ENCODE measurements at regions not wholly inside any gene's neighbourhood (a gene's known extent, or its start where the extent isn't known, plus 50 kb on each side); places are given as distances from the start of the nearest gene placed in this dataset.

DNA sequence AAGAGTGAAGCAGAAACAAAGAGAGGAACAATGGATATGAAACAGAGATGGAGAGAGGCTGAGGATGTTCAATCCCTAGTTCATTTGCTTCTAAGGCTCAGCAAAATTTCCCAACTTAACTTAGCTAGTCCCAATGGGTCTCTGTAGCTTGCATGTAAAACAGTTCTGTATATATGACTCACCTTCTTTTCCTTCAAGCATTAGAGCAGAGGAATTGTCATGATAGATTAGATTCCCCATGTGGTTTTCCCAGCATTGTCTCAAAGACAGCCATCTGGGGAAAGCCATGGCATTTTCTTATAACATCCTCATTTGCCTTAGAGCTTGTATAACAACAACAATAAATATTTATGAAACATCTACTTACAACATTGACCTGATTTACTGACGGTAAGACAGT, 93.9 kb upstream of the GATB start:
- H3K27ac ChIP-seq (ENCODE audit: low read depth, low read length, poor library complexity, severe bottlenecking), result no peak overlapping the region
- no peak for DNase-seq (ENCODE audit: low spot score)
- H3K9me3 ChIP-seq (ENCODE audit: low read length), result no peaks in the 10 kb centered on the region
- intact Hi-C loops (cut with micrococcal nuclease; ENCODE audit: unreplicated experiment), result no loop called here
- H3K79me2 ChIP-seq (ENCODE audit: insufficient read depth, low read depth, low read length), result no peaks in the 10 kb centered on the region
- ChIA-PET CTCF (ENCODE audit: unreplicated experiment) (no interaction called here), POLR2A (interaction anchor here (0.6 kb wide), 1 partner anchor 53 kb away, joined by 3 read pairs; no protein-coding TSS in a partner anchor)
- no peaks in the 10 kb centered on the region for H3K9me2 ChIP-seq (ENCODE audit: insufficient read depth, low read length)
- no TSS peak for BruUV-seq (replicated peaks)
- no peaks in the 10 kb centered on the region for H4K20me1 ChIP-seq (ENCODE audit: insufficient read depth, low read length)
- TF ChIP-seq EZH2phosphoT487 (IDR thresholded peaks at IDR 0.05; ENCODE audit: borderline replicate concordance, low read depth, low read length), result no peak
- TF ChIP-seq, protein P1, sequence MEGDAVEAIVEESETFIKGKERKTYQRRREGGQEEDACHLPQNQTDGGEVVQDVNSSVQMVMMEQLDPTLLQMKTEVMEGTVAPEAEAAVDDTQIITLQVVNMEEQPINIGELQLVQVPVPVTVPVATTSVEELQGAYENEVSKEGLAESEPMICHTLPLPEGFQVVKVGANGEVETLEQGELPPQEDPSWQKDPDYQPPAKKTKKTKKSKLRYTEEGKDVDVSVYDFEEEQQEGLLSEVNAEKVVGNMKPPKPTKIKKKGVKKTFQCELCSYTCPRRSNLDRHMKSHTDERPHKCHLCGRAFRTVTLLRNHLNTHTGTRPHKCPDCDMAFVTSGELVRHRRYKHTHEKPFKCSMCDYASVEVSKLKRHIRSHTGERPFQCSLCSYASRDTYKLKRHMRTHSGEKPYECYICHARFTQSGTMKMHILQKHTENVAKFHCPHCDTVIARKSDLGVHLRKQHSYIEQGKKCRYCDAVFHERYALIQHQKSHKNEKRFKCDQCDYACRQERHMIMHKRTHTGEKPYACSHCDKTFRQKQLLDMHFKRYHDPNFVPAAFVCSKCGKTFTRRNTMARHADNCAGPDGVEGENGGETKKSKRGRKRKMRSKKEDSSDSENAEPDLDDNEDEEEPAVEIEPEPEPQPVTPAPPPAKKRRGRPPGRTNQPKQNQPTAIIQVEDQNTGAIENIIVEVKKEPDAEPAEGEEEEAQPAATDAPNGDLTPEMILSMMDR (conservative IDR thresholded peaks at IDR 0.05; ENCODE audit: low read length), result no peak
- H3K4me2 ChIP-seq (ENCODE audit: low read length), result no peak overlapping the region
- no peaks in the 10 kb centered on the region for H3K36me3 ChIP-seq (ENCODE audit: insufficient read depth, low read length)
- H3K4me3 ChIP-seq (ENCODE audit: low read depth, low read length, poor library complexity, severe bottlenecking), result no peak overlapping the region
- no peaks in the 10 kb centered on the region for H3K4me1 ChIP-seq (ENCODE audit: insufficient read depth, low read length, poor library complexity, severe bottlenecking)
- H2AFZ ChIP-seq (ENCODE audit: low read length), result no peak overlapping the region

DNA sequence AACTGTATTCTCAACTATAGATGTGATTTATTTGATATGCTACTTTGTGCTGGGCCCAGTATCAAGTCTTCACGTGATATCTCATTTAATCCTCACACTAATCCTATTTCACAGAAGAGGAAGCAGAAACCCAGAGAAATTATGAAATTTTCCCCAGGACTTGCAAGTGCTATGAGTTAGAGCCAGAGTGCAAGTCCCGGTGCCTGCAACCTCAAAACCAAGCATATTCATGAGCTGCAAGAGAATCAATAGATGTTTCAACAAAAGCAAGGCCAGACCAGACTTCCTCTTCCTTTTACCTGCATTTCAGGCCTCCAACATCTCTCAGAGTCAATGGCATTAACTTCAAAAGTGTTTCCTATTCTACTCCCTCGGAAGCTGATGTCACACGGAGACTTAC, 92.2 kb upstream of the GATB start:
- BruUV-seq (replicated peaks), result no TSS peak
- no peak for DNase-seq (ENCODE audit: low spot score)
- no peaks in the 10 kb centered on the region for H3K9me2 ChIP-seq (ENCODE audit: insufficient read depth, low read length)
- POLR2A ChIA-PET, result no interaction called here
- no peaks in the 10 kb centered on the region for H3K79me2 ChIP-seq (ENCODE audit: insufficient read depth, low read depth, low read length)
- no peaks in the 10 kb centered on the region for H4K20me1 ChIP-seq (ENCODE audit: insufficient read depth, low read length)
- no peak overlapping the region for H3K4me3 ChIP-seq (ENCODE audit: low read depth, low read length, poor library complexity, severe bottlenecking)
- CTCF ChIA-PET (ENCODE audit: unreplicated experiment), result no interaction called here
- H3K36me3 ChIP-seq (ENCODE audit: insufficient read depth, low read length), result no peaks in the 10 kb centered on the region
- TF ChIP-seq, protein P1 (conservative IDR thresholded peaks at IDR 0.05; ENCODE audit: low read length), result no peak
- TF ChIP-seq EZH2phosphoT487 (IDR thresholded peaks at IDR 0.05; ENCODE audit: borderline replicate concordance, low read depth, low read length), result no peak
- H3K27ac ChIP-seq (ENCODE audit: low read depth, low read length, poor library complexity, severe bottlenecking), result no peak overlapping the region
- no peaks in the 10 kb centered on the region for H3K9me3 ChIP-seq (ENCODE audit: low read length)
- H3K4me2 ChIP-seq (ENCODE audit: low read length), result no peak overlapping the region
- intact Hi-C loops (cut with micrococcal nuclease; ENCODE audit: unreplicated experiment), result no loop called here
- H2AFZ ChIP-seq (ENCODE audit: low read length), result no peak overlapping the region
- H3K4me1 ChIP-seq (ENCODE audit: insufficient read depth, low read length, poor library complexity, severe bottlenecking), result no peaks in the 10 kb centered on the region

DNA sequence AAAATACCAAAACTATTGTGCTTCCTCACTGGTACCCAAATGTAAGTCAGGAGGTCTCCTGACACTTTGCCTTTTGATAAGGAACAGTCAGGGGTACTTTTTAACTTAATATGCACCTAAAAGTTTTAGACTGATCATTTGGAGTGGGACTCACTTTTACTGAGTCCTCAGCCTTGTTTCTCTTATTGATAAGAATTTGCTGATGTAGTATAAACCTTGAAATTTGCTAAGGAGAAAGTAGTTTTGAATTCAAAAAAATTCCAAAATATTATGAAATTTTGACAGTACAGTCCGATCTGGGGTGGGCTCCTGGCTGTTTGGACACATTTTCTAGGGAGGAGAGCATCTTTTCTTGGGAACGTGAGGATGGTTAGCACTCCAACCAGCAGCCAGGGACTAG, 91.4 kb upstream of the GATB start:
- ChIA-PET CTCF (ENCODE audit: unreplicated experiment) (no interaction called here), POLR2A (no interaction called here)
- Histone ChIP-seq H4K20me1 (ENCODE audit: insufficient read depth, low read length) (no peaks in the 10 kb centered on the region), H3K27ac (ENCODE audit: low read depth, low read length, poor library complexity, severe bottlenecking) (no peak overlapping the region), H3K4me1 (ENCODE audit: insufficient read depth, low read length, poor library complexity, severe bottlenecking) (no peaks in the 10 kb centered on the region), H3K4me2 (ENCODE audit: low read length) (no peak overlapping the region), H3K9me2 (ENCODE audit: insufficient read depth, low read length) (no peaks in the 10 kb centered on the region), H3K9me3 (ENCODE audit: low read length) (no peaks in the 10 kb centered on the region), H2AFZ (ENCODE audit: low read length) (no peak overlapping the region), H3K4me3 (ENCODE audit: low read depth, low read length, poor library complexity, severe bottlenecking) (no peak overlapping the region), H3K79me2 (ENCODE audit: insufficient read depth, low read depth, low read length) (no peaks in the 10 kb centered on the region), H3K36me3 (ENCODE audit: insufficient read depth, low read length) (no peaks in the 10 kb centered on the region)
- DNase-seq (ENCODE audit: low spot score), result no peak
- intact Hi-C loops (cut with micrococcal nuclease; ENCODE audit: unreplicated experiment), result no loop called here
- BruUV-seq (replicated peaks), result no TSS peak
- TF ChIP-seq, protein P1 (conservative IDR thresholded peaks at IDR 0.05; ENCODE audit: low read length), result no peak
- TF ChIP-seq EZH2phosphoT487 (IDR thresholded peaks at IDR 0.05; ENCODE audit: borderline replicate concordance, low read depth, low read length), result no peak

Measured in OCI-LY7 (cell line).